SK-N-MC (cell line): ENCODE measurements at regions not wholly inside any gene's neighbourhood (a gene's known extent, or its start where the extent isn't known, plus 50 kb on each side); places are given as distances from the start of the nearest gene placed in this dataset.

Experiments
- EZH2 ChIP-seq: fragments of 200-600 bp; sonication (generic); IDR thresholded peaks from one replicate; pipeline ENCODE4 v1.6.1; 2017; ENCODE audit warnings: antibody characterized with exemption
- POLR2AphosphoS5 ChIP-seq: IDR thresholded peaks from 2 replicates; pipeline ENCODE4 v1.6.1; 2012; ENCODE audit warnings: mild to moderate bottlenecking, low read depth, low read length, borderline replicate concordance

DNA sequence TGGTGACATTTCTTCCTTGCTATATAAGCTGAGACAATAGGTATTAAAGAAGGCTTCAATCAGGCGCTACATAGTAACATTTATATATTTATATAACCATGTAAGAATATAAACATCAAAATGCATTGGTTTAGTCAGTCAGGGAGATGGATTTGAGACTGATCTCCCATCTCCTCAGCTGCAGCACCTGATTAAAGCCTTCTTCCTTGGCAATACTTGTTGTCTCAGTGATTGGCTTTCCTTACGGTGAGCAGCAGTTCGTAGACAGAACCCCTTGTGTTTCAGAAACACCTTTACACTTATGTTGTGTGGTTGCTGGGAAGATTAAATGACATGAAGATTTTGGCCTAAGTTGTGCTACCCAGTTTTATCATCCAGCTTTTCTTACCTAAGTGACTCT, 323.3 kb upstream of the DUSP10 start:
- TF ChIP-seq EZH2 (no peak), POLR2AphosphoS5 (no peak)
